HG03064 (cell line): ENCODE measurements at regions not wholly inside any gene's neighbourhood (a gene's known extent, or its start where the extent isn't known, plus 50 kb on each side); places are given as distances from the start of the nearest gene placed in this dataset.

ENCODE experiments used
- ATAC-seq: cut with Tn5 transposase; IDR thresholded peaks from one replicate; pipeline ENCODE4 v1.9.1; 2021; ENCODE audit warnings: low read depth; ENCODE audit not compliant: unreplicated experiment

GRCh38 chr13:73602295-73602694 lies 531.9 kb downstream of the KLF12 start:
- ATAC-seq: no peak

DNA sequence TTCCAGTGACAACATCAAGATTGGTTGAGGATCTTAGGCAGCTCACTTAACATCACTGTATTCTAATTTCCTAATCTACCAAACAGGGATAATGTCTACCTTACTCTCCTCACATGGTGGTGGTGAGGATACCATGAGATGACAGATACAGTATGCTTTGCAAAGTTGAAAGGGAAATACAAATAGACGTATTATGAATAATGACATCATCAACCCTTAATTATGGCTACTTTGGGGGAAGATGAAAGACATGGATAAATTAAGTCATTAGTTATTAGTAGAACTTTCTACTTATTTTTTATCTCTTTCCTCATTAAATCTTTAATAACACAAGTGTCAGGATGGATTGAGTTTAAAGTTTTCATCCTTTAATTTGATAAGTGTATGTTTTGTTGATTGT lies 532.5 kb downstream of the KLF12 start:
- ATAC-seq: no peak

- ATAC-seq: no peak
Observed at GRCh38 chr13:73599232-73600128, 534.7 kb downstream of the KLF12 start.

GRCh38 chr13:73598020-73598712 lies 536.0 kb downstream of the KLF12 start:
- no peak for ATAC-seq

DNA sequence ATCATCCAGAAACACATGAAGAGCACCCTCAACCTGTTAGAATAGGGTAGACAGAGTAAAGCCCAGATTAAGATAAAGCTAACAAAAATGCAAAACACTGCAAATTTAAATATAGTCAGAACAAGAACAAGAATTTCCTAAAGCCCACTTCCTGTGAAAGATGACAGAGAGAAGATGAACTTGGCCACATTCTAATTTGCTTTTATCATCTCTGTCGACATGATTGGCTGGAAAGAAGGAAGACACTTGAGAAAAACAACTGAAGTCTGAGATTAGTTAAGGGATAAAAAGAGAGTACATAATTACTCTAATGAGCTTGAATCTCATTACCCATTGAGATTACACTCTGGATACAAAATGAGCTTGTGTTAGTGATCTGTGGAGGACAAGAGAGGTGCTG lies 537.6 kb downstream of the KLF5 start:
- ATAC-seq: no peak

GRCh38 chr13:73593199-73593765 lies 534.5 kb downstream of the KLF5 start:
- no peak for ATAC-seq

DNA sequence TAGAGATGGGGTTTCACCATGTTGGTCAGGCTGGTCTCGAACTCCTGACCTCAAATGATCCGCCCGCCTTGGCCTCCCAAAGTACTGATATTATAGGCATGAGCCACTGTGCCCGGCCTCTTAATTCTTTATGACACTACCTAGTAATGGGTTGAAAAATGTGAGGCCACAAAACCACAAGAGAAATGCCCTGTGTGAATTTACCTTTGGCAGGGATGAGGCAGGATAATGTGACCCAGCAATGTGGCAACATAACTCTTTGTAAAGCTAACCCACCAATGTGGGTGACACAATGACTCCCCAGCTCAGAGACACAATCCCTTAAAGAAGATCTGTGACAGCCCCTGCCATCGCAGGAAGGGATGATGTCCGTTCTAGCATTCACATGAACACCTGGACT lies 533.1 kb downstream of the KLF5 start:
- ATAC-seq: no peak

GRCh38 chr13:73590795-73591194 lies 532.0 kb downstream of the KLF5 start:
- no peak for ATAC-seq

DNA sequence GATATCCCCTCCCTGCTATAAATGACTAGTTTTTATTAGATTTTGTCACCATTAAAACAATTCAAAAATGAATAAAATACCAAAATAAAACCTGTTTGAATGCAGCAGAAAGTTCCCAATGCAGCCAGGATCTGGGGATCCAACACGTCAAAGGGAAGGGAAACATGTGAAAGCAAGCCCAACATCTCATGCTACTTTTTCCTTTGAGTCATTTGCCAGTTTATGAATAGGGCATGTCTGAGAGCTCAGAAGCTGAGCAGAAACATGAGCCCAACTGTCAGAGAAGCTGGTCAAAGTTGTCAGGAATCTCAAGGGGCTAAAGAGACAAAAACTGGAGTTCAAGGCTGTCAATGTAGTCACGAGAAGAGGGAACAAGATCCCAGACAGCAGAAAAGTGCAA lies 526.4 kb downstream of the KLF5 start:
- ATAC-seq: no peak

DNA sequence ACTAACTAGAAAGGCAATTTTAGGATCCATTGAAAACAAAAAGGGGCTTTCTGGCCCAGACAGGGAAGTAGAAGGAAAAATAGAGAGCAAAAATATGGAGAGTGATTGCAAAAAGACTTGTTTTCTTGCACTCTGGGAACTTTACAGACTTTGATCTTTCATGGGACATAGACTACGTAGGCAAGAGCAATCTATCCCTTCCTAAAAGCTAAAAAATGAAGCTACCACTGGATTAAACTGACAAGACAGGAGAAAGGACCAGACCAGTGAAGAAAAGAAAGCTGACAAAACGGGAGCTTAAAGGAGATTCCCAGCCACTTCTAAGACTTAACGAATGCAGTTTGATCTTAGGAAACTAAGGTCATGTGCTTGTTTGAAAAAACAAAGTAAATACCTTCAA lies 524.5 kb downstream of the KLF5 start:
- ATAC-seq: no peak

GRCh38 chr13:73580513-73581267 lies 521.9 kb downstream of the KLF5 start:
- no peak for ATAC-seq

- no peak for ATAC-seq
Observed at GRCh38 chr13:73579574-73580274, 520.9 kb downstream of the KLF5 start.

DNA sequence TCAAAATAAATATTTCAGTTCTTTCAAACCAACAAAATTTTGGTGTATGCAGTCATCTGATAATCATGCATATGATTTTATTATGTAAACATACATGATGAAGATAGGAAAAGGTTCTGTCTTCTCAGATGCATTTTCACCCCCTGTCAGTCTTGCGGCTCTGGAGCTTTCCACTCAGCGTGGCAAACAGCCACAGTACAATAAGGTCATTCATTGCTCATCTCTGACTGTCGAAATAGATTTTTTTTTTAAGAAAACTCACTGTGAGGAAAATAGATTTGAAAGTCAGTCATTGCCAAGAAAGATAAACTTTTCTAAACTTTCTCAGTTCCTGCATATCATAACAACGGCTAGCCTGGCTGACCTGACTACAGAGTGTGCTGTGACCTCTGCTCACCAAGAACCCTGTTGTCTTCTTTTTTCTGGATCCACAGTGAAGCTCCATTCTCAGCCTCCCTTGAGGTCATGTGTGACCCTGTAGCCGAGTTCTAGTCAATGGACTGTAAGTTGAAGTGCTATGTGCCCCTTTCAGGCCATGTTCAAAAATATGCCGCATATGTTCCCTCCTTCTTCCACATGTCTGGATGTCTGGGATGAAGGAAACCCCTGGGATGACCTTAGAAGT lies 519.6 kb downstream of the KLF5 start:
- no peak for ATAC-seq

DNA sequence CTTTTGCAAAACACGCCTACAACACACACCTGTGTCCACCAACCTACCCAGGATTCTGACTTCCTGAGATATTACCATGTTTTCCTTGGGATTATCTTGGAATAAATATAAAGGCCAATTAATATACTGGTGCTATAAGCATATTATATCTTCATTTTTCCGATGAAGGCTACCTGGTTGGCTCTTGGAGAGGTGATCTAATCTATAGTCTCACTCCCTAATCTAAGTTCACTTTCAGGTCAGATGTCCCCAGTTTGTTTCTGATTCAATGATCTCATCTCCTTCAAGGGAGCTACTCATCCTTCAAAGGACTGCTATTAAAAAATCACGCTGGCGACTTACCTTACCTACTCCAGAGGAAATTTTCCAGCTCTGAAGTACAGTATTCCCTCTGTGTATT lies 517.5 kb downstream of the KLF5 start:
- ATAC-seq: no peak

- no peak for ATAC-seq
Observed at GRCh38 chr13:73572824-73573223, 514.0 kb downstream of the KLF5 start.

- ATAC-seq: no peak
Observed at GRCh38 chr13:73571376-73571775, 512.6 kb downstream of the KLF5 start.

DNA sequence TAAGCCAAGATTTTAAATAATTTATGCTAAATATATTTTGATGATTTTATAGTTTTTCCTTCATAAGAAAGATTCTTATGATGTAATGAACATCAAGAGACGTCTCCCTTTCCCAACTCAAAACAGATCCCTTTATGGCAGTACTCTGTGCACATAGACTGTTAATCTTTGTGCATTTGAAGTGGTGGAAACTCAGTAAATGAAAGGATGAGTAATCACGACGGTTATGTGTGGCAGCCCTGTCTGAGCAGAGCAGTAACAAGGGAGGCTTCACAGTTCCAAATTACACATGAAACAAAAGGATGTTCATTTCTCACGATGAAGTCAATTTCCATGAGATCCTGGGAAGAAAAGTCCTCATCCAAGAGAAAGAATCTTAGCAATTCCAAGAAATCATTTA lies 498.1 kb downstream of the KLF5 start:
- ATAC-seq: no peak

DNA sequence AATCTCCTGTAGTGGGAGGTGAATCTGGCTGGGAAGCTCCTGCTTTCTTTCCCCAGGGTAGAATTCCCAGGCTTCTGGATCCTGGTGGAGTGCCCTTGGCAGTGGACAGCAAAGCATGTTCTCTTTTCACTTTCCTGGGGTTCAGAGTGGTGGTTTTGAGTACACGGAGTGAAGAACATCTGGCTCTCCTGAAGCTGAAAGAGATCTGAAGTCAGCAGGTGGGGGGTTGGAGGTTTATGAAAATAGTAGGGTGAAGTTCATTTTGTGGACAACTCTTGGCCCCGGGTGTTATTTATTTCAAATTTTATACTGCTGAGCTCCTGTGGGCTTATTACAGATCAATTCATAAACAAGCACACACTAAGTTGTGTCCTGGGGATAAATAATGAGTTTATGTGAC lies 497.3 kb downstream of the KLF5 start:
- no peak for ATAC-seq

- ATAC-seq: no peak
Observed at GRCh38 chr13:73551736-73552135, 492.9 kb downstream of the KLF5 start.

- no peak for ATAC-seq
Observed at GRCh38 chr13:73549717-73550116, 490.9 kb downstream of the KLF5 start.
